Fibroblast of skin of scalp (primary cell): ENCODE measurements at regions not wholly inside any gene's neighbourhood (a gene's known extent, or its start where the extent isn't known, plus 50 kb on each side); places are given as distances from the start of the nearest gene placed in this dataset.

ENCODE experiments used
- DNase-seq: peaks from one replicate; pipeline ENCODE4 v3.0.0-alpha.2; 2013

GRCh38 chr10:20726381-20726780, 170.7 kb downstream of the NEBL start:
- DNase-seq: no peak

- DNase-seq: no peak
These were observed 182.1 kb downstream of the NEBL start for GRCh38 chr10:20714979-20715378.

GRCh38 chr10:20714518-20714917, 182.6 kb downstream of the NEBL start:
- DNase-seq: no peak

GRCh38 chr10:20713420-20713819, 183.7 kb downstream of the NEBL start:
- no peak for DNase-seq

- DNase-seq: no peak
These were observed 184.3 kb downstream of the NEBL start for GRCh38 chr10:20712774-20713173.

GRCh38 chr10:20709708-20710107, 187.4 kb downstream of the NEBL start:
- DNase-seq: no peak

GRCh38 chr10:20708305-20708704, 188.8 kb downstream of the NEBL start:
- no peak for DNase-seq

- DNase-seq: no peak
These were observed 189.9 kb downstream of the NEBL start for GRCh38 chr10:20707251-20707650.

- DNase-seq: no peak
These were observed 198.3 kb downstream of the NEBL start for GRCh38 chr10:20698837-20699236.

GRCh38 chr10:20694296-20694695, 202.8 kb downstream of the NEBL start:
- DNase-seq: no peak

- no peak for DNase-seq
These were observed 208.1 kb downstream of the NEBL start for GRCh38 chr10:20688797-20689544.

- DNase-seq: no peak
These were observed 211.0 kb downstream of the NEBL start for GRCh38 chr10:20686015-20686635.

GRCh38 chr10:20685462-20685861, 211.6 kb downstream of the NEBL start:
- no peak for DNase-seq

- no peak for DNase-seq
These were observed 213.8 kb downstream of the NEBL start for GRCh38 chr10:20683345-20683744.

GRCh38 chr10:20682782-20683181, 214.3 kb downstream of the NEBL start:
- no peak for DNase-seq

- DNase-seq: no peak
These were observed 219.8 kb downstream of the NEBL start for GRCh38 chr10:20677340-20677739.

GRCh38 chr10:20674926-20675325, 222.2 kb downstream of the NEBL start:
- no peak for DNase-seq

GRCh38 chr10:20673175-20673574, 223.9 kb downstream of the NEBL start:
- no peak for DNase-seq

- no peak for DNase-seq
These were observed 224.4 kb downstream of the NEBL start for GRCh38 chr10:20672741-20673140.

GRCh38 chr10:20670579-20670978, 226.5 kb downstream of the NEBL start:
- no peak for DNase-seq

GRCh38 chr10:20668985-20669384, 228.1 kb downstream of the NEBL start:
- no peak for DNase-seq

- no peak for DNase-seq
These were observed 234.4 kb downstream of the NEBL start for GRCh38 chr10:20662742-20663141.

GRCh38 chr10:20659225-20659624, 237.9 kb downstream of the NEBL start:
- DNase-seq: no peak

- no peak for DNase-seq
These were observed 239.0 kb downstream of the NEBL start for GRCh38 chr10:20658158-20658557.

GRCh38 chr10:20656886-20657285, 240.2 kb downstream of the NEBL start:
- DNase-seq: no peak
